DMS79 treated with DMSO at 0.1 percent for 48 hours (cell line): ENCODE measurements at regions not wholly inside any gene's neighbourhood (a gene's known extent, or its start where the extent isn't known, plus 50 kb on each side); places are given as distances from the start of the nearest gene placed in this dataset.

ENCODE experiments used
- DNase-seq: peaks from one replicate; lab custom pipeline; 2025; lab: John Stamatoyannopoulos, UW

DNA sequence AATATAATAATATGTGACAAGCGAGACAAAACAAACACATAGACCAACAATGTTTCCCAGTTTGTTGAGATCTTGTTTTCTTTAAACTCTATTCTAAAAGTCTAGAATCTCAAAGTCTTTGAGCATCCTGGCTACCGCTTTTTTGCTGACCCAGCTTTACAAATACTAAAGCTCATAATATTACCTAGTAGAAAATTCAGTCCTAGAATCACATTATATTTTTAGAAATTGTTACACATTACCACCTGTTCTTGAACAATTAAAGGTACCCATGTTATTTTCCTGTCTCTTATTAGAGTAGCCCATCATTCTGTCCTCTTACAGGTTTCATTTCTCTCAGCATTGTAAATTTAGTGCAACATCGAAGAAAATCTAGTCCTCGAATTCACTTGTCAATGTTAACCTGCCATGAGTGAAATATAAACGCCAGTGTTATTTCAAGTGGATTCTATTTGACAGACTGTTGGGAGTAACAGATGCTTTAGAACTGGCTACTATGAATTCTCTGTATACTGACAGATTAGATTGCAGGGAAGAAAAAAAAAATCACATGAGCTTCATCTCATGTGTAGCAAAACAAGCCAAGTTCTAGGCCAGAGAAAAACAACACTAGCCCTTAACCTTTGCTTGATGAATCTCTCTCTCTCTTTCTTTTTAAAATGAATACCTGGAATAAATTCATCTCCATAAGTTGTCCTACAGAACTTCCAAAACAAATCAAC lies 851.2 kb upstream of the ADAMTS5 start:
- no peak for DNase-seq

DNA sequence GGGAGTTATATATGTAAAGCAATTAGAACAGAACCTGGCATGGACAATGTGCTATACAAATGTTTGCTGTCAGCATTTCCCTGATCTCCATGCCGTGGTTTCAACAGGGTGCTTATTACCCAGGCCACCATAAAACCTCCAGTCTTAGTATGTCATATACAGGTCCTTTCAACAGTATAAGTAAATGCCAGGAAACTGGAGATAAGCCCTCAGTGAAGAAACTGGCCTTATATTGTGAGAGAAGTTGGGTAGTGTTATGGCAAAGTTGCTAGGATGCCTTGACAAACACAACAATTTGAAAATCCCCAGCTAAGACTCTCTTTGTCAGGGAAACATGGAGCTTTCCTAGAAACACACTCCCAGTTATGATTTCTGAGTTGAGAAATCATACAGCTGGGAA lies 850.2 kb upstream of the ADAMTS5 start:
- no peak for DNase-seq

DNA sequence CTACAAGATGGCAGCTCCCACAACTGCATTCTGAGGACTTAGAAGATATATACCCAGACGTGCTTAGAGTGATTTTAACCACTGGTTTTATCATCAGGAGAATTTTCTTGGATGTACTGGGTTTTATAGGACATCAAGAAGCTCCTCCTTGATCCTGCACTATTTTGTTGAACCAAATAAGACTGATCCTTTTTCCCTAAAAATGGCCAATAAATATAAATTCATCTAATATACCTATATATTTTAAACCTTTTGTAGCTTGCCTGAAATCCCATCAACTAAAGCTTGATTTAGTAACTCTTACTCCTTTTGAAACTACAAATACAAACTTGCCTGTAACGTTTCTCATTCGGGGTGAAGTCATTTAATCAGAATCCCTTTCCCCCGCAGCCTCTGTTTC lies 849.4 kb upstream of the ADAMTS5 start:
- no peak for DNase-seq

DNA sequence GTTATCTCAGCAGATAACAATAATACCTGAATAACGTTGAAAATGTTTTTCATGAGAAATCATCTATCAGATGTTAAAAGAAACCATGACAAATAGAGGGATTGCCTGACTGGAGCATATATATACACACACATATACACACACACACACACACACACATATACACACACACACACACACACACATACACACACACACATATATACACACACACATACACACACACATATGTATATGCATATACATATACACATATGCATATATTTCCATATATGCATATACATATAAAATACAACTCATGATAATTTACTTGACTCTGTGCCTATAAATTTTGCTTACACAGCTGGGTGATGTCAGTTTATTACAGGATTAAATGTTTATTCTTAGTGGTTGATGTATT lies 847.3 kb upstream of the ADAMTS5 start:
- no peak for DNase-seq

DNA sequence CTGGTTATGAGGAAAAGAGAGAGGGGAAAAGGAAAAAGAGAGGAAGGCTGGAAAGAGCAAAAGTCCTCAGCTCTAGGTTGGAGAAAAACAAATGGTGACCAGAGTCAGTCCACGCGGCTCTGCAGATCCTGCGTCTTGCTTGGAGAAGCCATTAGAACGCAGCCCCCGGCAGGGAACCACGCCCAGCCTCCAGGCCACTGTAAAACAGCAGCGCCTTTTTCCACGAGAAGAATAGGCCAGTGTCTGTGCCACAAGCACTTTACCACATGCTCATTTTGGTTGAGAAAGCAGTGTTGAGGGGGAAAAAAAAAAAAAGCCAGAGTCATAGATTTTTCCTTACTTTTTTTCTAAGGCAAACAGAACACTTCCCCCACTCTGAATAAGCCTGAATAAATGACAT lies 846.9 kb upstream of the ADAMTS5 start:
- DNase-seq, result no peak

DNA sequence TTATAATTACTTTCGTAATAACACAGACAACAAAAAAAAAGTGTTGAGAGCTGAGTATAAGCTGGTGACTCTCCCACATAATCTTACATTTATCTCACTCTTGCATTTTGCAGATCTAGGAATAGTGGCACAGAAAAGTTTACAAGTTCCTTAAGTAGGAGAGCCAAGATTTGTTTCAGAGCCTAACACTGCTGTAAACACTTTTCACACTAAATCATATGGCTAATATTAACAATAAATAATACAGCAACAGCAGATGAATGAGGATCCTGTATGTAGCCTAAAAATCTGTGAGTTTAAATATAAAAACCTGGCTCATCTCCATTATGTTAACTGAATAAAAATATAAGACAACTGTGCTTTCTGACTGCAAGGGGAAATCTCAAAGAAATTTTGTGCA lies 846.5 kb upstream of the ADAMTS5 start:
- no peak for DNase-seq

DNA sequence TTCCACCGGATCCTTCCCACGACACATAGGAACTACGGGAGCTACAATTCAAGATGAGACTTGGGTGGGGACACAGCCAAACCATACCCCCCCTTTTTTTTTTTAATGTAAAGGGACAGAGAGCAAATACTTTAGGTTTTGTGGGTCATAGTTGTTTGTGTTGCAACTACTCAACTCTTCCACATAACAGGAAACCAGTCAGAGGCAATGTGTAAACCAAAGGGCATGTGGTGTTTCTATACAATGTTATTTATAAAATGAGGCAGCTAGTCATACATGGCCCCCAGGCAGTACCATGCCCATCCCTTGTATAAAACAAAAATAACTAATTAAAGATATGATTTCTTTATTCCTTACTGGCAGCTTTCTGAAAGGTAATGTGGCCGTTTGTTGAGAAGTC lies 845.4 kb upstream of the ADAMTS5 start:
- no peak for DNase-seq

DNA sequence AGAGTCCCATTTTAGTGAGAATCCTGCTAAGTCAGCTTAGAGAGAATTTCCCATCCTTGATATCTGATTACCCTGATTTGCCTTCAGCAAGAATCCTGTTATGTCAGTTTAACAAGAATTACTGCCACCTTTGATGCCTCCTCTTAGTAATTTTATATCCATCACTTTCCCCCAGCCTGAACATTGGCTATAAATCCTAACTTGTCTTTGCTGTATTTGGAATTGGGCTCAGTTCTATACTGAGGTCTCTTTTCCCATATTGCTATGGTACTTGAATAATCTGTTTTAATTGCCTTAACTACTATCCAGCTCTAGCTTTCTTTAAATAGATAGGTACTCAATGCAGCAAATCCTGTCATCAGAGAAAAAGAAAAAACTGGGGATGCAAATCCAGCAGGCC lies 842.0 kb upstream of the ADAMTS5 start:
- DNase-seq, result no peak

DNA sequence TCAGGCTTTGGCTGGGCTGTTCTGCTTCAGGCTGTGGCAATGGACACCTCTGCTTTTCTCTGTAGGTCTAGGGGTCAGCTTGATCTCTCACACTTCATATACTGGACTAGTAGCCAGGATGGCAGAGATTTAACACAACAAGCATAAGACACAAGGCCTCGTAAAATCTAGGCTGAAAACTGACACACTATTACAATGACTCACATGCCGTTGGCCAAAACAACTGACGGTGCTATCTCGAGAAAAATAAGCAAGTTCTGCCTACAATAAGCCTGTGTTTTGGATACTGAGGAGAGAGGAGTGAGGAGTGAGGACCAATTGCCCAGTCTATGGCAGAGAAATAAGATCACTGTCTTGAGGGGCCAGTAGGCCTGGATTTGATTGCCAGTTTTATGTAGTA lies 840.7 kb upstream of the ADAMTS5 start:
- DNase-seq, result no peak

DNA sequence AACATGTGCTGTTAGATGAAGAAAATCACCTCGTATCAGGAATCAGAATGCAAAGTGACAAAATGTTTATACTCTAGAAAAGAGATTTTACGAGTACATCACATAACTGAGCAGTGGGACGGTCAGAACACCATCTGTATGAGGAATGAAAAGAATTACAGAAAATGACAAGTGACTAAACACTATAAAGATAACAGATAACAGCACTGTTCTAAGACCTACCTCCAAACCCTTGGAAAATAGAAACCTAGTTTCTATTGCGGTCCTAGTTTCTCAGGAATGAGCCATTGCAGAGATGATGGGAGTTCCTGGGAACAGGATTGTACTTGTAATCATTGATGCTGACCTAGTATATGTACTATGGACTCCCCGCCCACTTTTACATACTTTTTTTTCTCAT lies 839.4 kb upstream of the ADAMTS5 start:
- no peak for DNase-seq

DNA sequence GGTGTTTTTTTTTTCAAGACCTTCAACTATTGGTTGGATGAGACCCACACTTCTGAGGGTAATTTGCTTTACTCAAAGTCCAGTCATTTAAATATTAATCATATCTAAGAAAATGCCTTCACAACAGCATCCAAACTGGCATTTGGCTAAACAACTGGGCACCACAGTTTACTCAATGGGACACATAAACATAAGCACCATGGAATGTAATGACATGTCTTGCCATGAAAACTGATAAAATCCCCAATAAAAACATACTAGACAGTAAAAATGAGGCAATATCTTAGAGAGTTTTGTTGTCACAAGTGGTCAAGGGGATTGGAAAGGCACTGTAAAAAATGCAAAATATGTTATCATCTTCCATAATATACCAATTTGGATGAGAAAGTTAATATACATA lies 838.8 kb upstream of the ADAMTS5 start:
- no peak for DNase-seq

DNA sequence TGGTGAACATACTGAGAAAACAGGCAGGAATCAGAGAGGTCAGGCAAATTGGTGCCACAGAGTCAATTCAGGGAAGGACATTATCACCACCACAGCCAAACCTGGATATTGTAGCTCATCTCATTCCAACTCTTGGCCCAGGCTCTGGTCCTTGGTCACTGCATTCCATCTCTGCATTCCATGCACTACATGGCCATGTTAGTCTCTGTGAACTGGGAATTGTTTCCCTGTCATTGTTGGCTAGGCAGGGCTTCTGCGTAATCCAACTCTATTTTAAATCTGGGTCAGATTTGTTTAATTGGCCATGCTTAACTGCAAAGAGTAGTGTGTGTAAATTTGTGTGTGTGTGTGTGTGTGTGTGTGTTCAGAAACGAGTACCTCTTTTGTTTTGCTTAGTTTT lies 837.6 kb upstream of the ADAMTS5 start:
- DNase-seq, result no peak

DNA sequence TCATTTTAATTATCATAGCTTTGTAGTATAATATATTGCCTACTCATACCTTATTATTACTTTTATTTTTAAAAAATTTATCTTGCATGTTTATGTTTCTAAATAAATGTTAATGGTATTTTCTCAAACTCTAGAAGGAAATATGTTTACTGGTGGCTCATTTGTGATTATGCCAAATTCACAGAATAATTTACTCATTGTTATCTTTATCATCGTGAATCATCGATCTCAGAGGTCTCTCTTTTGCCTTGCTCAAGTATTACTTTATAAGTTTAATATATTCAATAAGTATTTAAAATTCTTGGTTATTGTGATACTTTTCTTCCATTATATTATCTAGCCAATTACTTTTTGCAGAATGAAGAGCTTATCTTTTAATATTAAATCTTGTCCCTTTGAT lies 836.7 kb upstream of the ADAMTS5 start:
- DNase-seq, result no peak

DNA sequence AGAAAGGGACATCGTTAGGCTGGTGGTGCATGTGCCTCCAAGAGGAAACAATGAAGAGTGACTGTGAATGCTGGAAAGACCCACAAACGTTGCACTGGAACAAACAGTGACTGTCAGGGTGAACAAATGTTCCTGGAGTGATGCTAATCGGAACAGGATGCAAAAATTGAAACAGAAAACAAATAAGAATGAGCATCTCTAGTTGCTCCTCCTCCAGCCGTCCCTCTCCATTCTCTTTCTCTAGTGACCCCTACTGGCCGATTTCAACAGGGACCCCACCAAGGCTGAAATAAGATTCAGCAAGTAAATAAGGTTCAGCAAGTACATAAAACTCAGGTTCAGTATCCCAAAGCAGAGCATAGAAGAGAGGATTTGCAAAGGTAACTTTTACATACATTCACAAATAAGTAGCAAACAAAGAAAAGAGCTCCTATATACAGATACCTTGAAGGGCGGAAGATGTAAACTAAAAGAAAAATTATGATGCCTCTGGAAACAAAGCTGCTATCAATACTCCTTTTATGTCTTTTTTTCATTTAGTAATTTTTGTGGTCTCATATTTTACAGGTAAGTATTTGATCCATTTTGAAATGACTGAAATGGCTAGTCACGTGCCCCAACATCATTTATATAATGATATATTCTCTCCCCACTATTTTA lies 836.1 kb upstream of the ADAMTS5 start:
- no peak for DNase-seq

DNA sequence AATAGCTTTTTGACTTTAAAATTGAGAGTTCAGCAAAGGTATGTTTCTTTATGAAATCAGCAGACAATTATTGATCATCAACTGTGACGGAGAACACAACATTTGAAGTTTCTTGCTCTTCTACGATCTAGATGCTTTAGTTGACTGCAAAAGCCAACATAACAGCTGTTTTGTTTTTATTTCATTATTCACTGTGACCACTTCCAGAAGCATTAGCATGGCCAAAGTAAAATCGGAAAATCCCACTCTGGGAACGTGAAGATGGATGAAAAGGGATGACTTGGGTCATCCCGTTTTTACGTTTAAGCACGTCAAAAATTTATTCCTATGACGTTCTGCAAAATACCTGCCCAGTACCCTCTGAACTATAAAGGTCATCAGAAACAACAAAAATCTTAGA lies 833.0 kb upstream of the ADAMTS5 start:
- no peak for DNase-seq

DNA sequence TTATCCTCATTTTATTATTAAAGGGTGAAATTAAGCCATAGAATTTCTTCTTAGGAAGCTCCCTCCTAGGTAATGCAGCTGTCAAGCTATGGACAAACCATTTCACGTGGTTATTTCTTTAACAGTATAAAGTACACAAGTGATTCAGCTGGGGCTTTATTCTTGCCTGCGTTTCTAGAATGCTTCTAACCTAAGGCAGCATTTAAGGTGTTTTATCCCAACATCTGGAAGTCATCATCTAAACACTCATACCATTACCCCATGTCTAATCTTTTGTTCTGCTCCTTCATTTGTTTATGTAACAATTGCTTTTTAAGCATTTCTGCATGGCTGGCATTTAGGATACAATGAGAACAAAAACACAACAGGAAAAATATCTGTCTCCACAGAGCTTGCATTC lies 829.2 kb upstream of the ADAMTS5 start:
- no peak for DNase-seq

DNA sequence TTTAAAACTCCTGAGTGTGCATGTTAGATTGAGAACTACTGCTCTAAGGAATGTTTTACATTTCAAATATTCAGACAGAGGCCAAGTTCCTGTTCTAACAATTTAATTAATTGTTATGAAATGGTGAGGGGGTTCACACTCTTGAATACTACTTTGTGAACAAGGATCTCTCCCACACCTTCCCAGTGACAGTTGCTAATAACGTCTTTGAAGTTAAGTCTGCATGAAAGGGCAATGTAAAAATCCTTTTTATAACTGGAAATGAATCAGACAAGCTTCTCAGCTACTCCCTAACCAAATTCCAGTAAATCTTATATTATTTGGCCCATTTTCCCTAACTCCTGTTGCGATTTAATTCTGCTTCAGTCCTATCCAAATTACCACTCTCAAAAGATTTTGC lies 828.5 kb upstream of the ADAMTS5 start:
- DNase-seq, result no peak

DNA sequence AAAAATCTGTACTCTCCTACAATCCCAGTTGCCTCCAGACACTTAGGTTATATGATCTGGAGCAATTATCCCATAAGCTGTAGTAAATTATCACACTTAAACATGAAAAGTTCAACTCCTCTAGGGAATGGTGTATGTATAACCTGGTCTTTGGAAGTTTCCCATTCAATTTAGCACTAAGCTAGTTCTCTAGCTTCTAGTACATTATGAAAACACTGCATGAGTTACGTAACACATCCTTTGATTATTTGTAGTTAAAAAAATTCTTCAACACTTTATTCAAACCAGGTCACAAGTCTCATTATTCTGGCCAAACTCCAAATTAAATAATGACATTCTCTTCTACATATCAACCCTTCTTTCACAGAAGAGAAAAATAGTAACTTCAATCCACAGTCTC lies 827.0 kb upstream of the ADAMTS5 start:
- DNase-seq, result no peak

DNA sequence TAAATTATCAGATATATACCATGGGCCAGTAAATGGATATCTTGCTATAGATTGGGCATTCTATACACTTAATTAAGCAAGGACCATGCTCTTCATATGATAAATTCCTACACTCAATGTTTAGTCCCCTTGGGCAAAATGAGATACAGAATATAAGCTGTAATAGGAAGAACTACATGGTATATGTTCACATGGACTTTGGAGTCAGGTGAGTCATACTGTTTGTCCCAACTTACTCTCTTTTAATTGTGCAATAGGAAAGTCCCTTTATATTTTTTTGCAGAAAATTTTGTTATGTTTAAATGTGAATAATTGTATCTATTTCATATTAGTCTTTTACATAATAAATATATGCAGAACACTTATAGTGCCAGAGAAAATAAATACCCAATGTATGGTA lies 820.2 kb upstream of the ADAMTS5 start:
- no peak for DNase-seq

DNA sequence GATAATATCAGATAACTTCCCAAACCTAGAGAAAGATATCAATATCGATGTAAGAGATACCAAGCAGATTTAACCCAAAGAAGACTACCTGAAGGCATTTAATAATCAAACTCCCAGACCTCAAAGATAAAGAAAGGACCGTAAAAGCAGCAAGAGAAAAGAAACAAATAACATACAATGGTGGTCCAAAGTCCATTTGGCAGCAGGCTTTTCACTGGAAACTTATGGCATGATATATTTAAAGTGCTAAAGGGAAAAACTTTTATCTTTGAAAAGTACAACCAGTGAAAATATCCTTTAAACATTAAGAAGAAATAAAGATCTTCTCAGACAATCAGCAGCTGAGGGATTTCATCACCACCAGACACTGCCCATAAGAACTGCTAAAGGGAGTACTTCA lies 812.7 kb upstream of the ADAMTS5 start:
- DNase-seq, result no peak

DNA sequence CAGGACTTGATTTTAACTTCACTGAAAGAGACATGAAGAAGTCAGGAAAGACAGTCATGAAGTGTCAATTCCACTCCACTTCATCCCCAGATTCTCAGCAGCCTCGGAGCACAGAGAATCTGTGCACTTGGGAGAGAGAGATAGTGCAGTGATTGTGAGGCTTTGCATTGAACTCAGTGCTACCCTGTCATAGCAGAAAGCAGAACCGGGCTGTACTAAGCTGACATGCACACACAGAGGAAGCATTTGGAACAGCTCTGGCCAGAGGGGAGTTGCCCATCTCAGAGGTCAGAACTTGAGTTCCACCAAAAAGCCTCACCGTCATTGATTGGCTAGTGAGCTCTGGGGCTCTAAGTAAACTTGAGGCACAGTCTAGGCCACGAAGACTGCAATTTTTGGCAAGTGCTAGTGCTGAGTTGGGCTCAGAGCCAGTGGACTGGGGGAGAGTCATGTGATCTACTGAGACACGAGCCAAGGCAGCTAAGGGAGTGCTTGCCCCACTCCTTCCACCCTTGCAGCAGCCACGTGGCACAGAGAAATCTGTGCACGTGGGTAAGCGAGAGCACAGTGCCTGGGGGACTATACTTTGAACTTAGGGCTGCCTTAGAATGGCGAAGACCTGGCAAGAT lies 810.2 kb upstream of the ADAMTS5 start:
- no peak for DNase-seq

DNA sequence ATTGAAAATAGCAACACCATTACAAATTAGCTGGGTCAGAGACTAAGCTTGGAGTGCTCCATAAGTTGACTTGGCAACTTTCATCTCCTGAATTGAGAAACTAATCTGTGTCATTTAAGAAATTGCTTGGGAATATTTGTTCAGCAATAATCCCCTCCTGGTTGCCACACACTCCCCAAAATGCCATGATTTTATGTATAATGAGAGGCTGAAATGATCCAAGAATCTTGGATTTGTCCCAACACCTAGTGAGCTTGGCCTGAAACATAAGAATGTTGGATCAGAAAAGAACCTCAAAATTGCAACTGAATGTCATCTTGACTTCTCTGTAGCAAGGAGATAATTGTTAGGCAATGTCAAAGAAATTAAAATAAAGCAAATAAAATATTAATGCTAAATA lies 805.9 kb upstream of the ADAMTS5 start:
- DNase-seq, result no peak

DNA sequence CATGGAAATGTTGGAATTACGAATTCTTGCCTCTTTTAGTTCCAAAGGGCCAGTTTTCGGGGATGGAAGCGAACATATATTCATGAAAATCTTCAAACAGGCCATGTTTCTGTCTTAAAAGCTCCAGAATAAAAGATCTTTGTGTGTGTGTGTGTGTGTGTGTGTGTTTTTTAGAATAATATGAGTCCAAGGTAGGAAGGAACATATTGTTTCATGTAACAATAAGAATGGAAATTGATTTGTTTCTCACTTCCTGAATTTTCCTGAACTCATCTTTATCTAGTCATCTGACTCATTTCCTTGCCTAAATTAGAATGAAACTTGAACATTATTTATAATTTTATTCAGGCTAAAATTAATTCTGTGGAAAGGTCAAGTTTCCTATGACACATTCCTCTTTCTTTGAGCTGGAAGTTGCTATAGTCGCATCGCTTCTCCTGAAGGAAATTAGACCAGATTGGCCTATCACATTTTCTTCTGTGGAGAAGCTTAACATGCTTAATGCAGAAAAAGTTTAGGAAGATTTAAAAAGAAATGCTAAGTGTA lies 805.1 kb upstream of the ADAMTS5 start:
- no peak for DNase-seq
